Astrocyte of the spinal cord (primary cell): ENCODE measurements at regions not wholly inside any gene's neighbourhood (a gene's known extent, or its start where the extent isn't known, plus 50 kb on each side); places are given as distances from the start of the nearest gene placed in this dataset.
"Not testable (repeated sequence)": the region's sequence is repeated elsewhere in the genome, so short reads cannot be mapped to it uniquely, and the experiment has no call there.

Experiments used
- DNase-seq: peaks from one replicate; pipeline ENCODE4 v3.0.0; 2011; ENCODE audit warnings: low read depth, low spot score
- H3K4me3 ChIP-seq: 2 replicates; pipeline ENCODE4 v1.5.1; 2011; ENCODE audit warnings: low read depth, mild to moderate bottlenecking, low read length, moderate library complexity
- in situ Hi-C: cut with HindIII; loops from 2 replicates; pipeline ENCODE4 v1.10.0; 2017; ENCODE audit warnings: low sequenced_read_pairs
- TF ChIP-seq, protein P1 (sequence below): IDR thresholded peaks from 2 replicates; pipeline ENCODE4 v1.5.1; 2012; ENCODE audit warnings: low read depth, mild to moderate bottlenecking, low read length, inconsistent platforms

DNA sequence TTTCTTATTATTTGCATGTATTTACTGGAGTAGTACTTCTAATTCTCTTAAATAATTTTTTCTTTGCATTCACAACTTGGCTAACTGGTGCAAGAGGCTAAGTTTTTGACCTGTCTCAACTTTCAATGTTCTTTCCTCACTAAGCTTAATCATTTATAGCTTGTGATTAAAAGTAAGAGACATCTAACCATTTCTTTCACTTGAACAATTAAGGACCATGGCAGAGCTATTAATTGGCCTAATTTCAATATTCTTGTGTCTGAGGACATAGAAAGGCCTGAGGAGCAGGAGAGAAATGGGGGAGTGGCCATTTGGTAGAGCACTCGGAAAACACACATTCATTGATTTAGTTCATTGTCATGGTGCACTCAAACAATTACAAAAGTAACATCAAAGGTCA, 141.4 kb upstream of the TMEM196 start:
- H3K4me3 ChIP-seq: no peak overlapping the region
- no peak for DNase-seq
- in situ Hi-C loops: no loop called here
- TF ChIP-seq, protein P1, sequence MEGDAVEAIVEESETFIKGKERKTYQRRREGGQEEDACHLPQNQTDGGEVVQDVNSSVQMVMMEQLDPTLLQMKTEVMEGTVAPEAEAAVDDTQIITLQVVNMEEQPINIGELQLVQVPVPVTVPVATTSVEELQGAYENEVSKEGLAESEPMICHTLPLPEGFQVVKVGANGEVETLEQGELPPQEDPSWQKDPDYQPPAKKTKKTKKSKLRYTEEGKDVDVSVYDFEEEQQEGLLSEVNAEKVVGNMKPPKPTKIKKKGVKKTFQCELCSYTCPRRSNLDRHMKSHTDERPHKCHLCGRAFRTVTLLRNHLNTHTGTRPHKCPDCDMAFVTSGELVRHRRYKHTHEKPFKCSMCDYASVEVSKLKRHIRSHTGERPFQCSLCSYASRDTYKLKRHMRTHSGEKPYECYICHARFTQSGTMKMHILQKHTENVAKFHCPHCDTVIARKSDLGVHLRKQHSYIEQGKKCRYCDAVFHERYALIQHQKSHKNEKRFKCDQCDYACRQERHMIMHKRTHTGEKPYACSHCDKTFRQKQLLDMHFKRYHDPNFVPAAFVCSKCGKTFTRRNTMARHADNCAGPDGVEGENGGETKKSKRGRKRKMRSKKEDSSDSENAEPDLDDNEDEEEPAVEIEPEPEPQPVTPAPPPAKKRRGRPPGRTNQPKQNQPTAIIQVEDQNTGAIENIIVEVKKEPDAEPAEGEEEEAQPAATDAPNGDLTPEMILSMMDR: no peak

DNA sequence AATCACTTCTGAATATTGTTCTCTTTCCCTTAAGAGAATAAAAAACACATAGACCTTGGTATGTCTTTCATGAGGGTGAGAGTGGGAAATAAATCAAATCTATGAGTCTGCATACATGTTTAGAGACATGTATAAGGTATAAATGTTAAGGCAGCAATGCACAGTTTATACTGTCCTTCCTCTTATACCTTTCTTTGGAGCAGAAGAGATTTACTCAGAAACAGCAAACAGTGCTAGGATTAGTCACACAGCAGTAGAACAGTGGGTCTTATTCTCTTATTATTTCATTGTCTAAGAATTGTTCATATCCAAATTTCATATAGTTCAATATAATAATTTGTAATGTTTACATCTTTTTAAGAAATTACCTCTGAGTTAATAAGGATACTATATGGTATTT, 126.7 kb upstream of the TMEM196 start:
- no peak overlapping the region for H3K4me3 ChIP-seq
- TF ChIP-seq, protein P1: no peak
- in situ Hi-C loops: no loop called here
- DNase-seq: no peak

DNA sequence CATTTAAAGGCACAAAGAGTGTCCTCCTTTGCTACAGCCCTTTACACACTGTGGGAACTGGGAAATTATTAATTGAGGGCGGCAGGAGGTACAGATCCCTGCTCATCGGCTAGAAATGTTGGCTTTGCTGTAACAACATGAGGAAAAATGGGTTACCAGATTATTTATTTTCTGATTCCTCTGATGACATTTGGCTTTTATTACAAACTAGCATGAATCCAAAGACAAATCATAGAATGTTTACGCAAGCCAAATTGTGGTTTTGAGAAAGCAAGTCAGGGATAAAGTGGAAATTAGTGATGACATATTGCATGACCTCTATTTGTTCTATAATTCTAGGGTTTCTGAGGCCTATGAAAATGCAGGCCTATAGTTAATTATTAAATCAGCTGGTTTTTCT, 126.1 kb upstream of the TMEM196 start:
- peak; percentile 35 for DNase-seq
- H3K4me3 ChIP-seq: no peak overlapping the region
- in situ Hi-C loops: no loop called here
- TF ChIP-seq, protein P1: no peak

DNA sequence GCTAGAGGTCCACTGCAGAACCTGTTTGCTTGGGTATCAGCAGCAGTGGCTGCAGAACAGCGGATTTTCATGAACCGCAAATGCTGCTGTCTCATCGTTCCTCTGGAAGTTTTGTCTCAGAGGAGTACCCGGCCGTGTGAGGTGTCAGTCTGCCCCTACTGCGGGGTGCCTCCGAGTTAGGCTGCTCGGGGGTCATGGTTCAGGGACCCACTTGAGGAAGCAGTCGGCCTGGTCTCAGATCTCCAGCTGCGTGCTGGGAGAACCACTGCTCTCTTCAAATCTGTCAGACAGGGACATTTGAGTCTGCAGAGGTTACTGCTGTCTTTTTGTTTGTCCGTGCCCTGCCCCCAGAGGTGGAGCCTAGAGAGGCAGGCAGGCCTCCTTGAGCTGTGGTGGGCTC, 109.5 kb upstream of the TMEM196 start:
- H3K4me3 ChIP-seq, in situ Hi-C loops, DNase-seq: not testable (repeated sequence)

DNA sequence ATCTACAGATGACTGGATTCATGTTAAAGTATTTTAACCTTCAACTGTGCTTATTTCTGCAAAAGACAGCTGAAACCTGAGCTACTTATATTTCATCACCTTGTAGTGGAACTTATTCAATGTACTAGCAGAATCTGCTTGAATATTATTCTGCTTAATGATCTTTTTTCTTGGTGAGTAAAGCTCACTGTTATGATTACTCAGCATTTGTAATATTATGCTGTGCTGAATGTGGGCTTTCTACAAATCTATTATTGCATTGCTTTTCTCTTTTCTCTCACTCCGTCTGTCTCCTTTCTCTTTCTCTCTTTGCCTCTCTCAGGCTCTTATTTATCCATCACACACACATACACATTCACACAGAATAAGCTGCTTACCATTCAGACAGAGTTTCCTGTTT, 98.7 kb upstream of the TMEM196 start:
- H3K4me3 ChIP-seq: no peak overlapping the region
- in situ Hi-C loops: no loop called here
- no peak for DNase-seq
- TF ChIP-seq, protein P1: no peak

DNA sequence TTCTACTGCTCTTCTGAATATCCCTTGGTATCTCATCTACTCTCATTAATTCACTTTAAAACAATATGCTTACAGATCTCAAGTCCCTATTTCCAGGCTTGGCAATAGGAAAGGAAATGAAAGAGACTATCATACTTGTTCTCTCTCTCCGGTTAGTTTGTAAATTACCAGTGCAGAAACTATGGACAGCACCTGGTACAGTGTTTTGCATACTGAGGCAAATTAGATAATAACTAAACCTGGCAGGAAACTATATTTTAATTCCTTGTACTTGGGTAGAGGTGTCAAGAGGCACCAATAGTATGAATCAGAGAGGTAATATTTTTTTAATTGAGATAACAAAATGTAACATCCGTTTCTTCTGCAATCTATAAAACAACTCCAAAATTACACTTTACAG, 97.7 kb upstream of the TMEM196 start:
- no peak overlapping the region for H3K4me3 ChIP-seq
- TF ChIP-seq, protein P1: no peak
- in situ Hi-C loops: no loop called here
- DNase-seq: no peak

DNA sequence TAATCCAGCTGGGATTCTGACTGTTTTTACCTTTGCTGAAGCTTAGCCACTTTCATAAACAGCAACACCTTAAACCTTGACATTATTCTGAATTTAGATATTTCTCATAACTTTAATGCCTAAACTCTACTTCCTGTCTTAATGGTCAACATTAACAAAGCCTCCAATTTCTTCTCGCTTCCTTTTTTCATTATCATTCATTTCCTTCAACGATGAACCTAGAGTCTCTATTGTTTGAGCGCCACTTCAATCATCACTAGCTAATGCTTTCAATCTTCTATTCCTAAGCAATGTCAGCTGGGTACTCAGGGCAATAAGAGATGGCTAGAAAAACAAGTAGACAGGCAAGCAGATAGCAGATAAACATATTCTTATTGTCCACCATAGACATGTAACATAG, 96.6 kb upstream of the TMEM196 start:
- TF ChIP-seq, protein P1: no peak
- in situ Hi-C loops: no loop called here
- H3K4me3 ChIP-seq: no peak overlapping the region
- DNase-seq: no peak
